ENCODE measurements at regions not wholly inside any gene's neighbourhood (a gene's known extent, or its start where the extent isn't known, plus 50 kb on each side); places are given as distances from the start of the nearest gene placed in this dataset.
"Not testable (repeated sequence)": the region's sequence is repeated elsewhere in the genome, so short reads cannot be mapped to it uniquely, and the experiment has no call there.

GRCh38 chr3:180743813-180744590 lies 64.7 kb upstream of the CCDC39 start:
- no peak for DNase-seq

DNA sequence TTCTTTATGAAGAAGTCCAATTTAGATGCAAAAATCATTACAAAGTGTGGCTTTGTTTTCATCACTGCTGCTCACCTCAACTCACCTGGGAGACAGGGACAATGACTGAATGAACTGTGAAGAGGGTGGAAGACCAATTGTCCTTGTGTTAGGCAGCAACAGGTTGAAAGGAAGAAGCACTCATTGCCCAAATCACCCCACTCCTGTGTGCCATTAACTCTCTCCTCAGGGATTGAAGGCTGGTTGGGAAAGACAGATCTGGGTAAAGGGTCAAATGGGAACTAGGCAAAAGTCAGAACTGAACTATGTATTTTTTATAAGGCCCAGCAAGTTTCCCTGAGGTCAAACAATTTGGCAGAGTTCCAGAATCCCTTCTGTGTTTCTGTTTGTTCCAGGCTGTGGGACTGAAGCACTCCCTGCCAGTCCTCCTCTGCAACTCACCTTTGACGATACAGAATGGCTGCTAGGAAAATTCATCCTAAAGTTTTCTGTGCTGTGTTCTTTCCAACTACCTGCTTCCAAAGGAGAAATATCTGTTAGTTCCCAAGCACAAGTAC lies 68.6 kb upstream of the CCDC39 start:
- no peak for DNase-seq

- DNase-seq, result no peak
Observed at GRCh38 chr3:180749322-180749721, 70.0 kb upstream of the CCDC39 start.

- no peak for DNase-seq
Observed at GRCh38 chr3:180749796-180750195, 70.5 kb upstream of the CCDC39 start.

- no peak for DNase-seq
Observed at GRCh38 chr3:180755556-180755955, 76.3 kb upstream of the CCDC39 start.

- no peak for DNase-seq
Observed at GRCh38 chr3:180762866-180763265, 83.6 kb upstream of the CCDC39 start.

GRCh38 chr3:180764481-180764880 lies 85.2 kb upstream of the CCDC39 start:
- no peak for DNase-seq

DNA sequence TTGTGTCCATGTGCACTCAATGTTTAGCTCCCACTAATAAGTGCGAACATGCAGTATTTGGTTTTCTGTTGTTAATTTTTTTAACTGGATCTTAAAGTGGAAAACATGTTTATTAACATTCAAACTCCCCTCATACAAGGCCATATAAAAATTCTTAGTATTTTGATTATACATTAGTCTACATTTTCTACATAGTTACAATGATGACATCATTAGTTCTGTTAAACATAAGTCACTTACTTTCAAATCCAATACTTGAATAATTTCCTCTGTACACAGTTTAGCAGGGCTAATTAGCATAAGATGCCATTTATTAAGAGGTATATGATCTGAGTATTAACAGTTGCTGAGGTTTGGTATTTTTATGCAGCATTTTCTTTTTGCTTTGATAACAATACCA lies 91.3 kb upstream of the CCDC39 start:
- DNase-seq, result no peak

DNA sequence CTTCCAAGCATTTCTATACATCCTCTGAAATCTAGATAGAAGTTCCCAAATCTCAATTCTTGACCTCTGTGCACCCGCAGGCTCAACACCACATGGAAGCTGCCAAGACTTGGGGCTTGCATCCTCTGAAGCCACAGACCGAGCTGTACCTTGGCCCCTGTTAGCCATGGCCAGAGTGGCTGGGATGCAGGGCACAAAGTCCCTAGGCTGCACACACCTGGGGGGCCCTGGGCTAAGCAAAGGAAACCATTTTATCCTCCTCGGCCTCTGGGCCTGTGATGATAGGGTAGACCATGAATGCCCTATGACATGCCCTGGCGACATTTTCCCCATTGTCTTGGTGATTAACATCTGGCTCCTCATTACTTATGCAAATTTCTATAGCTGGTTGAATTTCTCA lies 97.1 kb upstream of the CCDC39 start:
- no peak for DNase-seq

DNA sequence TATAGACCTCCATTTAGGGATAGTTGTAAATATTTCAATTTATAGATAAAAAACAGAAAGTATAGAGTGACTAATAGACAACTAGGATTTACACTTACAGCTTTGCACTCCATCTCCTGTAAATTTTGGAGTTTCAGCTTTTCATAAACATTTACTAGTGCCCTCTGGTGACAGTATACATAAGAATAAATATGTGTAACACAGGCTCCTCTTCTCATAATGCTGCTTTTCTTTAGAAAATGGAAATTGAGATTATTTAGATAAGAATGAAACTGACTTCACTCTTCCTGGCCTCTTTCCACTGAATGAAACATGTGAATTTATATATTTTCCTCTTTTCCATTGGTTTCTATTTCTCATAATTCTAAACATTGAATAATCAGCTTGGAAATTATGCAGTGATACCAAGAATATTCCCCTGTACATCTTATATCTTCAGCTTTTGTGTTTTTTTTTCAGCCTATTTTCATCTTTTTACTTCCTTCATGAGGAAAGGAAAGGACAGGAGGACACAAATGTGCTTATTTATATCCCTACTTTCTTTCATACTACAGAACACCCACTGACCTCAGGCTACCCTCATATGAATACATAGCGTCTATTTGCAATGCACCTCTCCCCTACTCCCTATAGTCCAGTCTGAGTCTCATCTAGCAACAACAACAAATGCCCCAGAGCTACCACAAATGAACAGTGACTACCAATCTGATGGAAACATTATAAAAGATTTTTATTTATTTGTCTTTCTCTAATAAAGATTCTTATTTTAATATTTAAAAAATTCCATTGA lies 103.1 kb upstream of the CCDC39 start:
- peak in 1 of 2 experiments; percentile 2 for DNase-seq

DNA sequence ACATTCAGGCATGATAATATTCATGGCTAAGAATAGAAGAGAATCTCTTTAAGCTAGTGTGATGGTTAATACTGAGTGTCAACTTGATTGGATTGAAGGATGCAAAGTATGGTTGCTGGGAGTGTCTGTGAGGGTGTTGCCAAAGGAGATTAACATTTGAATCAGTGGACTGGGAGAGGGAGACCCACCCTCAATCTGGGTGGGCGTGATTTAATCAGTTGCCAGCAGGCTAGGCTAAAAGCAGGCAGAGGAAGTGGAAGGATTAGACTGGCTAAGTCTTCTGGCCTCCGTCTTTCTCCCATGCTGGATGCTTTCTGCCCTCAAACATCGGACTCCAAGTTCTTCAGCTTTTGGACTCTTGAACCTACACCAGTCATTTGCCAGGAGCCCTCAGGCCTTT lies 106.9 kb upstream of the CCDC39 start:
- DNase-seq, result not testable (repeated sequence)

DNA sequence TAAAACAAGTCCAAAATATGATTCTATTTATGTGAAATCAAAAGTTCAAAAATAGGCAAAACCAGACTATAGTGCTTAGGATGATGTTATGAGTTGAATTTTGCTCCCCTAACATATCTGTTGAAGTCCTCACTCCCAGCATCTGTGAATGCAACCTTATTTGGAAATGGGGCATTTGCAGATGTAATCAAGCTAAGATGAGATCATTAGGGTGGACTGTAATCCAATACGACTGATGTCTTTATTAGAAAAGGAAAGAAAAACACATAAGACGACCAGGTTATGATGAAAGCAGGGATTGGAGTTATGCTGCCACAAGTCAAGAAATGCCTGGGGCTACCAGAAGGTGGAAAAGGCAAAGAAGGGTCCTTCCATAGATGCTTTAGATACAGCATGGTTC lies 110.5 kb upstream of the CCDC39 start:
- DNase-seq, result no peak

GRCh38 chr3:180798197-180798596 lies 114.3 kb upstream of the FXR1 start:
- DNase-seq, result no peak

- peak in 1 of 2 experiments; percentile 25 for DNase-seq
Observed at GRCh38 chr3:180802837-180803236, 109.6 kb upstream of the FXR1 start.

DNA sequence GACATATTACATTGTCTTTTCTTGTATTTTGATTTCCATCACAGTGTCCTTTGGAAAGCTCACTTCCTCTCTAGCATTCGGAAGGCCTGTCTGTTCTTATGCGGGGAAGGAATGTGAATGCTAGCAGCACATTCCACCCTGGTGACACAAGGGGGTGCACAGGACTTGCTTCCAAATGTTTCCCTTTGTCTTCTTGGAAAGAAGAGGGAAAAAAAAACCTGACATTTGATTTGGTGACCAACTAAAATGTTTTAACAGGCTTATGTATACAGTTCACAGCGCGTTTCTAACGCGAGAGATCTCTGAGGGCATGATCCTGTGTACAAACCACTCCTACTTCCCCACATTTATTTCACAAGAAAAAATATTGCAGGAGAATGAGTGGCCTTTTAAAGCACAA lies 107.6 kb upstream of the FXR1 start:
- DNase-seq, result peak in 1 of 2 experiments; percentile 17

DNA sequence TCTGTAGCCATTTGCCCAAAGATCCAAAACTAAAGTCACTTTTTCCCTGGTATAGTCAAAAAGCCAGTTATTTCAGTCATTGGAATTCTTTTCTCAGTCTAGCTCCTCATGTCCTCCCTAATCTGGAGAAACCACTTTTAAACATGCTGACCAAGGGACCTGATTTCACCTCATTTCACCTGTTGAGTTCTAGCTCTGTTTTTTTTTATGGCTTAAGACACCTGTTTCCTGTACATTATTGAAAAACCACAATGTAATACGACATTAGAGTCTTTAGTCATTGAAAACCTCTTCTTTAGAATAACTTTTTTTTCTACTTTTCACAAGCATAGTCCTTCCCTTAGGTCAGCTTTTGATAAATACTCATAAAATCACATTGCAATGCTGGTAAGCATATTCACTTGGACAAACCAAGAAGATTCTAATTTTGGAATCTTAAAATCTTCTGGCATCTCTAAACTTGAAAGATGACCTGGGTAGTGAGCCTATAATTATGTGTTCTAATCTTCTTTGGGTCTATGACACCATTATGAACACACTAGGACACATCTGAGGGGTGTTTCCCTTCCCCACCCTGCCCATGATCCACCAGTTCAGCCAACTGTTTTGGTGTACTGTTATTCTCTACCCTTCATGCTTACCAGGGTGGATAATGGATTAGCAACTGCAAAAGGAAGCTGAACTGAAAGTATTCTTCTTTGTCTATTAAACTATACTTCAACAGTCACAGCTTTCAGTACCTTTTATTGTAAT lies 103.5 kb upstream of the FXR1 start:
- DNase-seq, result no peak

GRCh38 chr3:180820400-180820799 lies 92.1 kb upstream of the FXR1 start:
- no peak for DNase-seq

- DNase-seq, result no peak
Observed at GRCh38 chr3:180825964-180826363, 86.5 kb upstream of the FXR1 start.

DNA sequence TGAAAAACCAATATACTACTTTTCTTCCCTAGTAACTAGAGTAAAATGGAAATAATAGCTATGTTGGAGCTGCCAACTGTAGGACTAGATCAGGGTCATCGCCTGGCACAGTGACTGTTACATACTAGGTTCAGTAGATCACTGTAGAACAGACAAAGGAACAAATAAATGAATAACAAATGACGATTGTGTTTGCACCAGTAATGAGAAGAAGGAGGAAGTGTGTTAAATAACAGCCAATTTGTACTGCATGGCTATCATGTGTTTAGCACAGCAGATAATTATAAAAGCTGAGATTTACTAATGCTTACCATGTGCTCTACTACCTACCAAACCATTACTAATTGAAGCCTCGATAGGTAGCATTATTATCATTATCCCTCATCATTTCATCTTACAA lies 85.3 kb upstream of the FXR1 start:
- DNase-seq, result no peak

DNA sequence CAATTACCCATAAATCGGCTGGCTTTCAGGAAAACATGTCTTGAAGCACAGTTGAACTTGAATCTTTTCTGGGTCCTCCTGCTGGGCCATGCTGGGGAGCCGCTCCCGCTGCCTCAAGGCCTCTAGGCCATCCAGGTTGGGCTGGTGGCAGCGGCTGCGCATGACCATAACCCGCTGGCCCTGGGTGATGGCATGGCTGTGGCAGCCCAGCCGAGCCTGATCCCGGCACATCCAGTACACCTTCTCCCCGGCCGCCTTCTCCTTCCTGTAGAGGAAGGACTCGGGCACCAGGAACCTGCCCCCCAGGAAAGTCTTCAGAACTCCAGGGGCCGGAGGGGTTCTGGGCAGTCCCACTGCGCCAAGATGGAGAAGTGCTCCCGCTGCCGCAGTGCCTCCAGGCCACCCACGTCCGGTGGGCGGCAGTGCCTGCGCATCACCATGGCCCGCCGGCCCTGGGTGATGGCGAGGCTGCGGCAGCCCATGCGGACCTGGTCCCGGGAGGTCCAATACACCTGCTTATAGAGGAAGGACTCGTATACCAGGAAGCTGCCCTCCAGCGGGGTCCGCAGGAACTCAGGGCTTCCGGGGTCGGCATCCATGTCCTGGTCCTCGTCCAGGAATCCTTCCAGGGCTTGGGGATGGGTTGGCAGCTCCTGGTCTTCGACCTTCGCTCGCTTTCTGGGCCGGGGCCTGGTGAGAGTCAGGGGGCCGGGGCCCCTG lies 84.3 kb upstream of the FXR1 start:
- no peak for DNase-seq

- DNase-seq, result no peak
Observed at GRCh38 chr3:180828723-180829408, 83.6 kb upstream of the FXR1 start.
